ENCODE measurements at regions not wholly inside any gene's neighbourhood (a gene's known extent, or its start where the extent isn't known, plus 50 kb on each side); places are given as distances from the start of the nearest gene placed in this dataset.

GRCh38 chr9:26483991-26484390, 408.6 kb downstream of the CAAP1 start:
- no peak for TF ChIP-seq CTCF (IDR thresholded peaks at IDR 0.05; ENCODE audit: low read depth, low read length, missing control alignments)
- DNase-seq (ENCODE audit: extremely low read depth, low read depth) = no peak

GRCh38 chr9:26477963-26478362, 414.6 kb downstream of the CAAP1 start:
- TF ChIP-seq CTCF (IDR thresholded peaks at IDR 0.05; ENCODE audit: low read depth, low read length, missing control alignments) = no peak
- no peak overlapping the region for H3K4me3 ChIP-seq (replicated peaks; ENCODE audit: low read depth, low read length)
- DNase-seq (ENCODE audit: extremely low read depth, low read depth) = no peak

More at GRCh38 chr9:26483991-26484390, 408.6 kb downstream of the CAAP1 start:
- no peak overlapping the region for H3K4me3 ChIP-seq (replicated peaks; ENCODE audit: low read depth, low read length)

- DNase-seq (ENCODE audit: extremely low read depth, low read depth) = no peak
- no peak overlapping the region for H3K4me3 ChIP-seq (replicated peaks; ENCODE audit: low read depth, low read length)
- TF ChIP-seq CTCF (IDR thresholded peaks at IDR 0.05; ENCODE audit: low read depth, low read length, missing control alignments) = no peak
Observed at GRCh38 chr9:26471261-26471660, 421.3 kb downstream of the CAAP1 start.

- TF ChIP-seq CTCF (IDR thresholded peaks at IDR 0.05; ENCODE audit: low read depth, low read length, missing control alignments) = no peak
- no peak for DNase-seq (ENCODE audit: extremely low read depth, low read depth)
- H3K4me3 ChIP-seq (replicated peaks; ENCODE audit: low read depth, low read length) = no peak overlapping the region
Observed at GRCh38 chr9:26470284-26470683, 422.3 kb downstream of the CAAP1 start.

GRCh38 chr9:26463837-26464236, 428.8 kb downstream of the CAAP1 start:
- no peak for DNase-seq (ENCODE audit: extremely low read depth, low read depth)
- no peak overlapping the region for H3K4me3 ChIP-seq (replicated peaks; ENCODE audit: low read depth, low read length)
- no peak for TF ChIP-seq CTCF (IDR thresholded peaks at IDR 0.05; ENCODE audit: low read depth, low read length, missing control alignments)

GRCh38 chr9:26462751-26463150, 429.9 kb downstream of the CAAP1 start:
- no peak overlapping the region for H3K4me3 ChIP-seq (replicated peaks; ENCODE audit: low read depth, low read length)
- DNase-seq (ENCODE audit: extremely low read depth, low read depth) = no peak
- no peak for TF ChIP-seq CTCF (IDR thresholded peaks at IDR 0.05; ENCODE audit: low read depth, low read length, missing control alignments)

- no peak overlapping the region for H3K4me3 ChIP-seq (replicated peaks; ENCODE audit: low read depth, low read length)
- no peak for TF ChIP-seq CTCF (IDR thresholded peaks at IDR 0.05; ENCODE audit: low read depth, low read length, missing control alignments)
- DNase-seq (ENCODE audit: extremely low read depth, low read depth) = no peak
Observed at GRCh38 chr9:26462213-26462612, 430.4 kb downstream of the CAAP1 start.

Data from HFF-Myc (cell line).